ENCODE measurements at regions not wholly inside any gene's neighbourhood (a gene's known extent, or its start where the extent isn't known, plus 50 kb on each side); places are given as distances from the start of the nearest gene placed in this dataset.

- H3K27ac ChIP-seq (ENCODE audit: extremely low read length, insufficient read depth, low read length) = peak overlapping the region; percentile 72
- intact Hi-C loops (cut with micrococcal nuclease; ENCODE audit: unreplicated experiment) = loop anchor here (2.0 to 10.0 kb wide), 2 partner anchors 52 to 54 kb away; no protein-coding TSS in a partner anchor
- no peak for DNase-seq (ENCODE audit: low spot score)
- ATAC-seq = peak; percentile 4; the same call in 1 of the 3 replicates
- no TSS peak for BruUV-seq (replicated peaks)
- peak overlapping the region; percentile 80 for H2AFZ ChIP-seq (ENCODE audit: low read length)
- H3K27me3 ChIP-seq (ENCODE audit: control insufficient read depth in 1 of 2, insufficient read depth in 2 of 2, low read length in 2 of 2) = peaks cover 0 to 2% of the 10 kb centered on the region in 2 experiments; a peak in 1 of 5 replicates
- 25% methylated on average over 6 of the region's 6 CpGs for WGBS (ENCODE audit: low lambda C conversion rate)
- peak overlapping the region; percentile 69; the same call in 1 of the 2 replicates for H3K9ac ChIP-seq (ENCODE audit: insufficient read depth, low read depth, low read length)
- peak overlapping the region in 1 of 3 experiments; percentile 67; a peak in 2 of 6 replicates for H3K4me3 ChIP-seq (replicated peaks in 1 of 3; ENCODE audit: insufficient read depth in 1 of 3, low read depth in 2 of 3, low read length in 3 of 3)
- POLR2A ChIA-PET = interaction anchor here (0.9 to 4.1 kb wide), 6 partner anchors 9 to 66 kb away, joined by 3 to 25 read pairs (median 8); no protein-coding TSS in a partner anchor
- H3K9me3 ChIP-seq (ENCODE audit: low read length) = no peaks in the 10 kb centered on the region
- H3K4me1 ChIP-seq (ENCODE audit: insufficient read depth, low read length) = peaks cover 57% of the 10 kb centered on the region
- FAIRE-seq = no peak
- no peaks in the 10 kb centered on the region for H4K20me1 ChIP-seq (ENCODE audit: insufficient read depth, low read length)
- CTCF ChIA-PET (ENCODE audit: low intra/inter-chr PET ratio, low total read pairs) = no interaction called here
- no peaks in the 10 kb centered on the region for H3K36me3 ChIP-seq (replicated peaks in 1 of 2; ENCODE audit: control insufficient read depth in 1 of 2, insufficient read depth in 2 of 2, low read length in 2 of 2)
- peak overlapping the region; percentile 80 for H3K4me2 ChIP-seq (ENCODE audit: low read depth, low read length)
- H3K79me2 ChIP-seq (ENCODE audit: insufficient read depth, low read length) = no peaks in the 10 kb centered on the region
- in situ Hi-C loops (cut with HindIII; ENCODE audit: extremely low pct_ligation_motif_present, low pct_unique_long_range_greater_than_20kb) = no loop called here
- TF ChIP-seq TSC22D2 (CRISPR knock-in tag; IDR thresholded peaks at IDR 0.05; ENCODE audit: borderline replicate concordance) = no peak
- TF ChIP-seq HNF4A (CRISPR knock-in tag; IDR thresholded peaks at IDR 0.05) = no peak
- TF ChIP-seq CEBPB (IDR thresholded peaks at IDR 0.05; ENCODE audit: borderline replicate concordance, low read depth, low read length) = peak; percentile 42; the same call in 1 of the 2 replicates
- TF ChIP-seq PITX1 (CRISPR knock-in tag; IDR thresholded peaks at IDR 0.05) = no peak
- no peak for TF ChIP-seq SALL2 (CRISPR knock-in tag; IDR thresholded peaks at IDR 0.05)
- 0 out of 2 replicates have a peak, but pooled peaks have one; percentile 19 for TF ChIP-seq ELF3 (CRISPR knock-in tag; IDR thresholded peaks at IDR 0.05)
- TF ChIP-seq HNRNPK (IDR thresholded peaks at IDR 0.05; ENCODE audit: low read depth, low read length, poor library complexity, severe bottlenecking) = peak; percentile 64
- 0 out of 2 replicates have a peak, but pooled peaks have one; percentile 21 for TF ChIP-seq MXD4 (CRISPR knock-in tag; IDR thresholded peaks at IDR 0.05)
- no peak for TF ChIP-seq HOXA3 (CRISPR knock-in tag; IDR thresholded peaks at IDR 0.05)
- TF ChIP-seq JUNB (CRISPR knock-in tag; IDR thresholded peaks at IDR 0.05; ENCODE audit: borderline replicate concordance) = no peak
- no peak for TF ChIP-seq SRSF4 (IDR thresholded peaks at IDR 0.05; ENCODE audit: low read depth, low read length, poor library complexity, severe bottlenecking)
- TF ChIP-seq ZBTB14 (CRISPR knock-in tag; IDR thresholded peaks at IDR 0.05) = no peak
- no peak for TF ChIP-seq KDM1A (CRISPR knock-in tag; IDR thresholded peaks at IDR 0.05)
- TF ChIP-seq ARID5B (CRISPR knock-in tag; IDR thresholded peaks at IDR 0.05) = 0 out of 2 replicates have a peak, but pooled peaks have one; percentile 13
- no peak for TF ChIP-seq ZBTB43 (CRISPR knock-in tag; conservative IDR thresholded peaks at IDR 0.05)
Observed at GRCh38 chr1:234546890-234547788, 62.8 kb downstream of the IRF2BP2 start.

Data from HepG2 (cell line).